GM21526 (cell line): ENCODE measurements at regions not wholly inside any gene's neighbourhood (a gene's known extent, or its start where the extent isn't known, plus 50 kb on each side); places are given as distances from the start of the nearest gene placed in this dataset.

Experiments used
- ATAC-seq: cut with Tn5 transposase; IDR thresholded peaks from one replicate; pipeline ENCODE4 v1.9.1; 2021; ENCODE audit warnings: moderate library complexity; ENCODE audit not compliant: unreplicated experiment, low FRiP score

DNA sequence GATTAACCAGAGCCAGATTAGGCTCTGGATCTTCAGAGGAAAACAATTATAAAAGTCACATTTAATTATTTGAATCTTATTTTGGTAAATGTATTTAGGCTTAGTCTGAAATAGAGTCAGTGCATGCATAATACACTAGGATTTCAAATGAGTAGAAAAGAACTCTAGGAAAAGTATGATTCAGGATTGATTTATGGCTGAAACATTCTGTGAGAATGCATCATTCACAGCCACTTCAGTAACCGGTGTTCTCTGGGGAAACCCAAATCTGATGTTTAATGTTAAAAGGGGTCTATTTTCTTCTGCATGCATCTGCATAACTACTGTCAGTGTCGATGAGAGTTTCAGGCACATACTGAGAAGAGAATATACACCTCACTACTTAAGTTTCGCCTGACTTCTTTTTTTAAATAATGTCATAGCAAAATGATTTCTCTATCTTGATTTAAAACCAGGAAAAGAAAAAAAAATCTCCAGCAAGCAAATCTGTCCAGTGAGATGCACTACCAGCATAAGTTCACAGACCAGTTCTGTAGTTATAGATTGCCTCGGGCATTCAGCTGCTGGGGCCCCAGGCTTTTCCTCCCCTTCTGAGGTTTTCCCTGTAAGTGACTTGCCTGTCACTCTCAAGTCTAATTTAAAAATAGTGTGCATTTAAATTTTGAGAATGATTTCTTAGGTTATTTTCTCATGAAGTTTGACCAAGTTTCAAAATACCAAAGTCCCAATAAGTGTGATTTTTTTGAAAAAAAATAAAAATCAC lies 501.5 kb downstream of the NR4A2 start:
- no peak for ATAC-seq

DNA sequence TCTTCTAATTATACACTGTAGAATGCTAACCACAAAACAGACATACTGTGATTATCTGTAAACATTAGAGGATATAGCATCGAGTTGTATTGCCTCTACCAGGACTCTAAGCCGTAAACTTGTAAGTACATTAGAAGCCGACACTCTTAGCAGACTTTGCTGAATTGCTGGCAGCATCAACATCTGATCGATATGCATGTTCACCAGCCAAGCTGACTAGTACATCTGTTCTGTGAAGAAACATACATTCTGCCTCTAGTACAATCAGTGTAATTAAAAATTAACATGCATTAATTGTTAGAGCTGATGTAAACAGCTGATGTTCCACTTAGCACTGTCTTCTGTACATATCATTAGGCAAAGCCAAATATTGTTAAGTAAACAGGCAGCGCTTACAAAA lies 502.2 kb downstream of the NR4A2 start:
- no peak for ATAC-seq

DNA sequence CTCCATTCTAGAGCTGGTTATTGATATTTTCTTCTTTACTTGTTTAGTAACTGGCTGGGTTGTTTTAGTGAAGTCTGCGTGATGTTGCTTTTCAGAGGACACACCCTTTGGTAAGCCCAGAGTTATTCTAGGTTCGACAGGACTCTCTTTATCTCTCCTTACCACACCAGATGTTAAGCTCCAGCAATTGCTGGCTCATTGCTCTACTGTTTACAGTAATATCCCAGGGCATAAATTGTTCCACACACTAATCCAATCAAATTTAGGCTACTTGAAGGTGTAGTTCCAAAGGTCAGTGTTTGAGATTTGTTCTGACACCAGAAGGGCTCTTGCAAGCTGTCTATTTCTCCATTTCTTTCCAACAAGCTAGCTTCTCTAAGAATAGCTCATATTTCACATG lies 506.6 kb downstream of the NR4A2 start:
- no peak for ATAC-seq

- peak; percentile 94 for ATAC-seq
Observed at GRCh38 chr2:155815851-155816250, 516.7 kb downstream of the NR4A2 start.

- no peak for ATAC-seq
Observed at GRCh38 chr2:155815275-155815674, 517.2 kb downstream of the NR4A2 start.

DNA sequence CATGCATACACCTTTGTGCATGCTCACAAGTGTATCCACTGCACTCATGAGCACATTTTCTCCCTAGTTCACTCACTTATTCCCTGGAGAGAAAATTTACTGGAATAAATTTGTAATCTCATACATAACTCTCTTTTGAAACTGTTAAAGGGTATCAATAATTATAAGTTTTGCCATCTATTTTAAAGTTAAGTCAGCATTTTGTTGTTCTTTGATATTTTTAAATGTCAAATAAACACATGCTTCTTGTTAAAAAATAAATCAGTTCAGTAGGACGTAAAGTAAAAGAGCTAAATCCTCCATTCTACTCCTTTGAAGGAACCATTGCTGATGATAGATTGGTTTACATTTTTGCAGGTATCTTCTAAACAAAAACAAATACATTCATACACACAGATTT lies 522.1 kb downstream of the NR4A2 start:
- ATAC-seq, result no peak

GRCh38 chr2:155802888-155803287 lies 529.6 kb downstream of the NR4A2 start:
- no peak for ATAC-seq

- ATAC-seq, result no peak
Observed at GRCh38 chr2:155792666-155793065, 539.9 kb downstream of the NR4A2 start.

DNA sequence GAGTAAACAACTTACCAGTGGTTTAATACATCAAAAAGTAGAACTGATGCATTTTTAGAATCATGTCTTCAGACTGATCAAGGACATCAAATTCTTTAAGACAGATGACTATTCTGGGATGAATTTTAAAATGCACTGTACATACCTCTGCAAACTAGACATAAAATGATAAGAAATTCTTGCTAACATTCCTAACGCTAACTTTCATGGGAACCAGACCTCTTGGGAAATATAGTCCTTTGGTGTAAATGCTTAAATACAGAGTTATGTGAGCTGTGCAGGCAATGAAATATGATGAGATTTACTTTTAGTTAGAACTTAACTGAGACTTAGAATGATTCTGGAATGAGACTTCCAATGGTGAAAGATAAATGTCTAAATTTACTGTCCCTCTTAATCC lies 562.0 kb downstream of the NR4A2 start:
- no peak for ATAC-seq

DNA sequence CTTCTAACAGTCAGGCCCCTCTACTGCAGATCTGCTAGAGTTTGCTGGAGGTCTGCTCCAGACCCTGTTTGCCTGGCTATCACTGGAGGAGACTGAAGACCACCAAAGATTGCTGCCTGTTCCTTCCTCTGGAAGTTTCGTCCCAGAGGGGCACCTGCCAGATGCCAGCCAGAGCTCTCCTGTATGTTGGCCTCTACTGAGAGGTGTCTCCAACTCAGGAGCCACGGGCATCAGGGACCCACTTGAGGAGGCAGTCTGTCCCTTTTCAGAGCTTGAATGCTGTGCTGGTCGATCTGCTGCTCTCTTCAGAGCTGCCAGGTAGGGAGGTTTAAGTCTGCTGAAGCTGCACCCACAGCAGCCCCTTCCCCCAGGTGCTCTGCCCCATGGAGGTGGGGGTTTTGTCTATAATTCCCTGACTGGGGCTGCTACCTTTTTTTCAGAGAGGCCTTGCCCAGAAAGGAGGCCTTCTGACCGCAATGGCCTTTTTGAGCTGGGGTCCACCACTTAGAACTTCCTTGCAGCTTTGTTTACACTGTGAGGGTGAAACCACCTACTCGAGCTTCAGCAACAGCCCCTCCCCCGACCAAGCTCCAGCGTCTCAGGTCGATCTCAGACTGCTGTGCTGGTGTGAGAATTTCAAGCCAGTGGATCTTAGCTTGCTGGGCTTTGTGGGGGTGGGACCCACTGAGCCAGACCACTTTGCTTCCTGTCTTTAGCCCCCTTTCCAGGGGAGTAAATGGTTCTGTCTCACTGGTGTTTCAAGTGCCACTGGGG lies 566.0 kb downstream of the NR4A2 start:
- ATAC-seq, result no peak

DNA sequence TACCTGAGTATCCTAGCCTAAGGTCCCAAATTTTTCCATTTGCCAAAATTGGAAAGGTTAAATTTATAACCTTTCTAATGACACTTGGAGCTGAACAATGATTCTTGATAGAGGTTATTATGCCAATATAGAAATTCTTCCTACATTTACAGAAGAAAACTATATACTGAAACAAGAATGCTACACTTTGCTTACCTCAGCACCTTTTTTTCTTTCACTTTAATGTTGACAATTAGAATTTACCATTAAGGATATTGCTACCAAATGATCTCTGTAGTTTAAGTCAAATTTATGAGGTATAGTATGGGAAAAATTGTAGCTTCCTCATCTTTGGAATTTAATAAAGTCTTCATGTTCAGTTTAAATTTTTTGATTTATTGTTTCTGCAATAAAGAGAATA lies 577.0 kb downstream of the NR4A2 start:
- ATAC-seq, result no peak

- ATAC-seq, result no peak
Observed at GRCh38 chr2:155748131-155748530, 584.4 kb downstream of the NR4A2 start.

GRCh38 chr2:155747531-155747930 lies 585.0 kb downstream of the NR4A2 start:
- ATAC-seq, result peak; percentile 56

DNA sequence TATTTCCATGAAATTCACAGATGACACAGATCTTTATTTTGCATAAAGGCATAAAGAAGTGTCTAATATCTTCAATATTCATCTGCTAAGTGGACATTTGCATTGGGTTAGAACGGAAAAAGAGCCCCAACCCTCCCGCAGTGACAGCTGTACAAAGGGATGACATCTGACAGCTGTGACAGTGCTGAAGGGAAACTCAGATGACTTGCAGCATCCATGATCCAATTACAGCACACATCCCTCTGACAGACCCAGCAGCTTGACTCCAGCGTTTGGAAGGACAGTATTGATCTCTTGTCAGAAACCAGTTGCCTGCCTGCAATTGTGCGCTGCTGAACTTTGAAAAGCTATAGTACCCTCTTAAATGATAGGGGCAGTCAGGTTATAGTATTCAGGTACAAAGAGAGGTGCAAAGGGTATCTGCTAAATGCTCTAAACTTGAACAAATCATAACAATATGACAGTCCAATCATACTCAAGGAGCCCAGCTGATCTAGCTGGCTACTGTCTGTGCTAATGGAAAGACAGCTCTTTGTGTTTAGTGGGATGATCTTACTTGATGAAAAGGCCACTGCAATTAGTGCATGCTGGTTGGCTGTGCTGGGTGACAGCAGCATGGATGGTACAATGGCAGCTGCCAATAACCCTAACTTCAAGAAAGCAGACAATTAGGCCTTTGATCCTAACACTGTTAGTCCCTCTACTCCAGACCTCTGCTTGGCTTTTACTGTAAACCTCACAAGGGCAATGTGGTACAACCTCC lies 599.2 kb downstream of the NR4A2 start:
- no peak for ATAC-seq

DNA sequence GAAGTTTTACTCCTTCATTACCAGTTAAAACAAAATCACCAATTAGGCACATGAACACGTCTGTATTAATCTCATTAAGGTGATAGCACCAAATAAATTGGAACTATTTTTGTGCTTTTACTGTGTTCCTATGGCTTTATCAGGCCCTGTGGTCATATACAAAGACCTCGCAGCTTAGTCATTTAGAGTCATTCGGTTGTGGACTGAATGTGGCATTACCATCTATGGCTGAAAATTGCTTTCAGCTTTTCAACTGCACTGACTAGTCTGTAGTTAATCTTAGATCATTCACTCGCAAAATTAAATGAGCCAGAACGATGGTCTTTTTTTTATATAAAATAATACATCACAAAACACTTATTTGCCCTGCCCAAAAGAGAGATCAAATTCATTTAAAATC lies 601.7 kb downstream of the NR4A2 start:
- no peak for ATAC-seq

- no peak for ATAC-seq
Observed at GRCh38 chr2:155727187-155727895, 605.2 kb downstream of the NR4A2 start.

DNA sequence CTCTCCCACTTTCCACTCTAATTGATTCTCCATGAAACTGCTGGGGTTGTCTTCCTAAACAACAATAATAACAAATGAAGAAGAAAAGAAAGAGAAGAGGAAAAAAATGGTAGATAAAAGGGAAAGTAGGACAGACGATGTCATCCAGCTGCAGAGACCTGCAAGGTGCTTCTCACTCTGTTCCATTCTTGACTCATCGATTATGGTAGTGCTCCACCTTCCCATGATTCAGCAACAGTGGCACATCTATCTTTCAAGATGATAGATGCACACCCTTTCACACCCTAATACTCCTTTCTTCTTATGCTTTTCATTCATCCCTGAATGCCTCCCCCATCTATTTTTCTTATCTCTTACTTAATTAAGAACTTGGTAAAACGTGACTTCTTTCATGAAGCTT lies 610.2 kb downstream of the NR4A2 start:
- no peak for ATAC-seq

GRCh38 chr2:155715705-155716104 lies 616.8 kb downstream of the NR4A2 start:
- ATAC-seq, result no peak

DNA sequence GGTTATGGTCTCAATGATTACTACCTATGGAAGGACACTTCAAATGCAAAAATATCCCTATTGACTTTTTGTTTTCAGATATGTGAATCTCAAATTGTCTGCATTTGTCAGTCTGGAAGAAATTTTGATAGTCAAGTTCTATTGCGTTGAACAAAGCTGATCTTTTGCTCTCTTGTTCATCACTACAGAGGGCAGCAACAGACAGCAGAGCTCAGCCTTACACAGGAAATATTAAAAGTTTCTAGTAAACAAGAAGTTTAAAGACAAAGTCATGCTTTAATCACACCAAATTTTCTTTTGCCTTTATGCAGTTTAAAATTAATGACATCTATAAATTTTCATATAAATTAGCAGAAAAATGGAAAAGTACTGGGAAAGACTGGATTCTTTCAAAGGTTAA lies 617.5 kb downstream of the NR4A2 start:
- no peak for ATAC-seq

DNA sequence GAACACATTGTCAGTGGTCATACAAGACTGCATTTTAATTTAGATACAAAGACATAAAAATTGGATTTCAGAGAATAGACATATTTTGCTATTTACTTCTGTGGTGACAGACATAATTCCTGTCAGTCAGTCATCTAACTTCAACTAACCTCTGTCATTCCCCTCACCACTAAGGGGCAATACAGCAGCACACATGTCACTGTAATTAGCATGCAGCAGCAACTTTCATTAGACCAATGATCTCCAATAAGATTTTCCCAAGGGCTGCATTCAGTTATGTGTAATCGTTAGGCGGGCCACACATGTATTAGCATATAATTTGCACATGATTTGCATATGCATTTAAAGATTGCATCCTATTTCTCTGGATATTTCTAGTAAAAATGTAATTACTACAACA lies 624.5 kb downstream of the NR4A2 start:
- ATAC-seq, result no peak

DNA sequence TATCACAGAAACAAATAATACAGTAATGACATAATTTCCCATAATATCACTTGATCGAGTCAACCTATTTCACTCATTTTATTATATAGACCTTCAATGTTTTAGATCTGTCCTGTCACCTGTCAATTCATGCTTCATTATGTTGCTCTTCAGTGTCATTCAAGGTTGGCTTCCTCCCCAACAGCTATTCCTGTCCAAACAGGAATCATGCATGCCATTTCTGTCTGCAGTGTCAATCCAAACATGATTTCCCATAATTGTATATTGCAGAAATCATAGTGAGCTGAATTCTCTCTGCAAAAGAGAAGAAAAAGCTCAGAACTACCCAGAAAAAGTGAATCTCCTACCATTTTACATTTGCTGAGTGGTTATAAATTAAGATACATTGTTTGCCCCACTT lies 628.6 kb downstream of the NR4A2 start:
- no peak for ATAC-seq
